DOHH2 (cell line): ENCODE measurements at regions not wholly inside any gene's neighbourhood (a gene's known extent, or its start where the extent isn't known, plus 50 kb on each side); places are given as distances from the start of the nearest gene placed in this dataset.

ENCODE experiments used
- H3F3A ChIP-seq: fragments of 200-600 bp; sonication (generic), shearing (Covaris generic); 2 replicates; pipeline ENCODE4 v1.6.0; 2016; ENCODE audit warnings: antibody characterized with exemption, mild to moderate bottlenecking; ENCODE audit not compliant: control insufficient read depth, insufficient read depth
- H3K27ac ChIP-seq: fragments of 200-600 bp; sonication (generic); 2 replicates; pipeline ENCODE4 v1.5.1; 2014; ENCODE audit warnings: low read depth, mild to moderate bottlenecking, low read length, moderate library complexity
- H3K27me3 ChIP-seq: fragments of 200-600 bp; sonication (generic); 2 replicates; pipeline ENCODE4 v1.6.1; 2014; ENCODE audit warnings: mild to moderate bottlenecking, low read length, mixed read lengths; ENCODE audit not compliant: control insufficient read depth
- H3K36me3 ChIP-seq: fragments of 200-600 bp; sonication (generic); 2 replicates; pipeline ENCODE4 v1.6.1; 2014; ENCODE audit warnings: mild to moderate bottlenecking, low read length, moderate library complexity, mixed read lengths; ENCODE audit not compliant: control insufficient read depth
- H3K4me1 ChIP-seq: fragments of 200-600 bp; sonication (generic); 2 replicates; pipeline ENCODE4 v1.6.1; 2014; ENCODE audit warnings: mild to moderate bottlenecking, low read length, mixed read lengths; ENCODE audit not compliant: control insufficient read depth
- H3K4me2 ChIP-seq: fragments of 200-600 bp; sonication (generic); 2 replicates; pipeline ENCODE4 v1.6.0; 2014; ENCODE audit warnings: mild to moderate bottlenecking, low read length, moderate library complexity
- H3K4me3 ChIP-seq: fragments of 200-600 bp; sonication (generic); 2 replicates; pipeline ENCODE4 v1.5.1; 2014; ENCODE audit warnings: mild to moderate bottlenecking, low read length, mixed read lengths
- H3K79me2 ChIP-seq: fragments of 200-600 bp; sonication (generic); 2 replicates; pipeline ENCODE4 v1.6.1; 2014; ENCODE audit warnings: mild to moderate bottlenecking, low read length, mixed read lengths; ENCODE audit not compliant: control insufficient read depth
- H3K9me2 ChIP-seq: fragments of 200-600 bp; sonication (generic); replicated peaks from 2 replicates; pipeline ENCODE4 v1.6.1; 2014; ENCODE audit warnings: mild to moderate bottlenecking, low read length, mixed read lengths; ENCODE audit not compliant: control insufficient read depth
- H3K9me3 ChIP-seq: fragments of 200-600 bp; sonication (generic); 2 replicates; pipeline ENCODE4 v1.6.1; 2014; ENCODE audit warnings: antibody characterized with exemption, low read length, mixed read lengths; ENCODE audit not compliant: control insufficient read depth, insufficient read depth
- H4K20me1 ChIP-seq: fragments of 200-600 bp; sonication (generic); 2 replicates; pipeline ENCODE4 v1.6.0; 2014; ENCODE audit warnings: low read depth, mild to moderate bottlenecking, antibody characterized with exemption, low read length, moderate library complexity; ENCODE audit not compliant: control insufficient read depth, insufficient read depth
- CTCF ChIP-seq: fragments of 200-600 bp; sonication (generic); IDR thresholded peaks from one replicate; pipeline ENCODE4 v1.5.1; 2014; ENCODE audit warnings: antibody characterized with exemption, mild to moderate bottlenecking, low read depth, low read length; ENCODE audit not compliant: poor library complexity, severe bottlenecking
- EZH2phosphoT487 ChIP-seq: fragments of 200-600 bp; sonication (generic); IDR thresholded peaks from 2 replicates; pipeline ENCODE4 v1.6.1; 2017; ENCODE audit warnings: borderline replicate concordance, mild to moderate bottlenecking, antibody characterized with exemption, low read length, moderate library complexity, mixed read lengths

- no peaks in the 10 kb centered on the region for H3K9me3 ChIP-seq
- no peaks in the 10 kb centered on the region for H3K4me1 ChIP-seq
- H3F3A ChIP-seq: no peaks in the 10 kb centered on the region
- H3K79me2 ChIP-seq: no peaks in the 10 kb centered on the region
- TF ChIP-seq EZH2phosphoT487 (no peak), CTCF (no peak)
- no peaks in the 10 kb centered on the region for H3K27me3 ChIP-seq
- no peak overlapping the region for H3K27ac ChIP-seq
- no peak overlapping the region for H3K4me3 ChIP-seq
- no peaks in the 10 kb centered on the region for H3K9me2 ChIP-seq
- no peak overlapping the region for H3K4me2 ChIP-seq
- H3K36me3 ChIP-seq: no peaks in the 10 kb centered on the region
- H4K20me1 ChIP-seq: no peaks in the 10 kb centered on the region
Measured at GRCh38 chr18:76102156-76102555, 392.9 kb downstream of the ZNF516 start.

- Histone ChIP-seq H3K27ac (no peak overlapping the region), H3K9me2 (no peaks in the 10 kb centered on the region), H3K4me1 (no peaks in the 10 kb centered on the region), H3K36me3 (no peaks in the 10 kb centered on the region), H3K4me3 (no peak overlapping the region), H3K9me3 (no peaks in the 10 kb centered on the region), H4K20me1 (no peaks in the 10 kb centered on the region), H3K27me3 (no peaks in the 10 kb centered on the region), H3K79me2 (no peaks in the 10 kb centered on the region), H3K4me2 (no peak overlapping the region), H3F3A (no peaks in the 10 kb centered on the region)
- TF ChIP-seq EZH2phosphoT487 (no peak), CTCF (no peak)
Measured at GRCh38 chr18:76099931-76100457, 395.0 kb downstream of the ZNF516 start.

GRCh38 chr18:76098674-76099411 lies 396.2 kb downstream of the ZNF516 start:
- TF ChIP-seq EZH2phosphoT487: no peak
- no peak for TF ChIP-seq CTCF

More at GRCh38 chr18:76098674-76099411, 396.2 kb downstream of the ZNF516 start:
- Histone ChIP-seq H3K9me3 (no peaks in the 10 kb centered on the region), H3F3A (no peaks in the 10 kb centered on the region), H3K9me2 (no peaks in the 10 kb centered on the region), H3K27ac (no peak overlapping the region), H3K4me2 (no peak overlapping the region), H4K20me1 (no peaks in the 10 kb centered on the region), H3K4me3 (no peak overlapping the region), H3K79me2 (no peaks in the 10 kb centered on the region), H3K36me3 (no peaks in the 10 kb centered on the region), H3K27me3 (no peaks in the 10 kb centered on the region), H3K4me1 (no peaks in the 10 kb centered on the region)
